ENCODE measurements at regions not wholly inside any gene's neighbourhood (a gene's known extent, or its start where the extent isn't known, plus 50 kb on each side); places are given as distances from the start of the nearest gene placed in this dataset.
"Not testable (repeated sequence)": the region's sequence is repeated elsewhere in the genome, so short reads cannot be mapped to it uniquely, and the experiment has no call there.

DNA sequence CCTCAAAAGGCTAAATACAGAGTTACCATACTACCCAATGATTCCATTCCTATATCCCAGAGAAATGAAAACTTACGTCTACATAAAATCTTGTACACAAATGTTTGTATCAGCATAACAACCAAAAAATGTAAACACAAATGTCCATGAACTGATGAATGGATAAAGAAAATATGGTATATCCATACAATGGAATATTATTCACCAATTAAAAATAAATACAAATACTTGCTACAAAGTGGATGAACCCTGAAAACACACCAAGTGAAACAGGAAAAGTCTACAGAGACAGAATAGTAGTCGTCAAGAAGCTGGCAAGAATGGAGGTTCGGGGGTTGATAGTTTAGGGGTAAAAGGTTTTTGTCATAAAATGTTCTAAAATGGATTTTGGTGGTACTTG lies 54.0 kb upstream of the ANKRD28 start:
- in situ Hi-C loops (cut with HindIII; ENCODE audit: low sequenced_read_pairs): no loop called here

DNA sequence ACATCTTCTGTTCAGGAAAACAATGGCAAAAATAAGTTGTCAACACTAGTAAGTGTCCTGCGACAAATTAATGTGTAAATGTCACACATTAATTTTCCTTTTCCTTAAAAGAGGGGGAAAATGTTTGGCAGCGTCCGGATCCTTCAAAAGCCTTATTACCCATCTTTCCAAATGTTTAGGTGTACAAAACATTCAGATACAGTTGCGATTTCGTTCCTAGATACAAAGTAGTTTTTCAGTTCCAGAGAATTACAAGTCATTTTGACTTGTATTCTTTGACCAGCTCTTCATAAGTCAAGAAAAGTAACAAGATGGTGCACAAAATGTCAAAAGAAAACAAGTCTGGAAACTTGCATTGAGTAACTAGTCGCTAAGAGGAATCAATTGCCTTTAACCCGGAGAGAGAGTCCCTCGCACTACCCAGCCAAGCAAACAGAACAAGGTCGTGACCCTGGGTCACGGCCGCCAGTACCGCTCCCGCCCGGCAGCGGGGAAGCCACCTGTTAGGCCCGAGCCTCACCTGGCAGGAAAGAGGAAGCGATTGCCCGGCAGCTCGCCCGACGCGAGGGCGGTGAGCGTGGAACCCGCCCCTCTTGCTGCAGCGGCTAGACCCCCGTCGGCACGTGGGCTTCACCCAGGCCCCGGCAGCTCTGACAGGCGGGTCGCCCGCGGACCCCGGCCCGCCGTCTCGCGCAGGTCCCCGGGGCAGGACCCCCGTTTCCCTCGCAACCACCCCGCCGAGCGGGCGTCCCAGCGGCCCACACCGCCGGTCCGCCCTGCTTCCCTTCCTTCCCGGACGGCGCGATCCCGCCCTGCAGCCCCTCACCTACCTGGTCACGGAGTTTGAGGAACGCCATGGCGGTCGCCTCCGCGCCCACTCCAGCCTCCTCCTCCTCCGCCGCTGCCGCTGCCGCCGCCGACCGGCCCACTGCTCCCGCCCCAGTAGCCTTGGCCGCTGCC lies 61.0 kb upstream of the ANKRD28 start:
- in situ Hi-C loops (cut with HindIII; ENCODE audit: low sequenced_read_pairs): no loop called here

DNA sequence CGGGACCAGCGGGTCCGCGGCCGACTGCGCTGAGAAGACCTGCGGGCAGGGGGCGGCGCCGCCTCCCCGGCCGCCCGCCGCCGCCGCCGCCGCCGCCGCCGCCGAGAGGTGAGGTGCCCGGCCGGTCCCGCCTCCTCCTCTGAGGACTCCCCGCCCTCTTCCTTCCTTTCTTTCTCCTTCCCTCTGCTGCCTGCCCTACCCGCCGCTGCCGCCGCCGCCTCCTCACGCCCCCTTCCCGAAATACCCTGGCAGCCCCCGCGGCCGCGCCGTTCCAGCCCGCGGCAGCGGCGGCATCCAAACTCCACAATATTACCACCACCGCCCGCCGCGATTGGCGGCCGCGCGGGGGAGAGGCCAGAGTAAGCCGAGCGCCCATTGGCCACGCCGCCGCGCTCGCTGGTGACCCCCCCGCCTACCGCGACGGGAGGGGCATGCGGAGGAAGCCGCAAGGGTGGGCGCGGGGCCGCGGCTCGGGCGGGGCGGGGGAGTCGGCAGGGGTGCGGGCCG lies 61.8 kb upstream of the ANKRD28 start:
- in situ Hi-C loops (cut with HindIII; ENCODE audit: low sequenced_read_pairs): no loop called here

DNA sequence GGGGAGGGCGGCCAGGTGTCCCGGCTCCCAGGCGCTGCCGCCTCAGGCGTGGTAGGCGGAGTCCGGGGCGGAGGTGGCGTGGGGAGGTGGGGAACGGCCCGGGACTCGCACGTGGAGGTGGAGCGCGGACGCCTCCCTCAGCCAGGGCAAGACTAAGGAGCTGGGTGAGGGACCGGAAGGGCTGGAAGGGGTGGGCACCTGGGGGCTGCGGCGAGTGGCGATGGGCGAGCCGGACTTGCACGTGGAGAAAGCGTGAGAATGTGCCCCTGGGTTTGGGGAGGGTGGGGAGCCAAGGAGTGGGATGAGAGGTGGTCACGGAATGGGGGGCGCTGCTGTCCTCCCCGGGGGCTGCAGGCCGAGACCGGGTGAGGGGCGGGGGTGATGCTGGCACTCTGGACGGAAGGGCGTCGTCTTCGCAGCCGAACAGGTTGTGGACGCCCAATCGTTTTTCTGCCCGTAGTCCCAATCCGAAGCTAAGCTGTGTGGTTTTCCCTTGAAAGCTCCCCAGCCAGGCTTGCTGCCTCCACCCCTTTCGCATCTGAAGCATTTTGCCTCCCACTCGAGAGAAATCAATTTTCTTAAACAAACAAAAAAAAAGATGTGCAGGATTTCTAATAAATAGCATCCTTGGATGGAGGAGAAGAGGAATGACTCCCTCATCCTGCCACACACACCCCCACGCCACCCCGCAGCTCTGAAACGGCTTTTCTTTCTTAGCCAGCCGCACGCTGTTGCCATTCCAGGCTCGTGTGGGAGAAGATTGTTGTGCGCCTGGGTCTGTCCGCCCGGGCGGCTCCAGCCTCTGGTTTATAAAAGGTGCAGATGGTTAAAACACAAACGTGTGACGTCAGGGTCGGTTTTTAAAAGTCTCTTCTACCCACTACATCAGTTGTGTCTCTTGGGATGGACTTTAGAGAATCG lies 62.5 kb upstream of the ANKRD28 start:
- in situ Hi-C loops (cut with HindIII; ENCODE audit: low sequenced_read_pairs): no loop called here

DNA sequence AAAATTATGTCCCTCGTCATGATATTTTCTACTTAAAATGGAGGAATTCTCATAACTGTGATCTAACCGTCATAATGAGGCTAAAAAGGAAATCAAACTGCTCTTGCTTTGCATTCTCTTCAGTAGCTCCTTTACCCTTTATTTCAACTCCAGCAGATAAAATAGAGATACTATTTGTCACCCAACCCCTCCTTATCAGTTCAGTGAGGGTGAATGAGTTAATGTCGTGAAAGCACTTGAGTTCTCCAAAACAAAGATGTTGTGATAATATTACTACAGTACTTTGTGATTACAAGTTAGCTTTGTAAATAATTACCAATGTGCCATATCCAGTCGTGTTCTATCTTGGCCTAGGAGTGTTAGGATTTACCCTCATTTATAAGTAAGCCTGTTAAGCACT lies 63.4 kb upstream of the ANKRD28 start:
- in situ Hi-C loops (cut with HindIII; ENCODE audit: low sequenced_read_pairs): no loop called here

DNA sequence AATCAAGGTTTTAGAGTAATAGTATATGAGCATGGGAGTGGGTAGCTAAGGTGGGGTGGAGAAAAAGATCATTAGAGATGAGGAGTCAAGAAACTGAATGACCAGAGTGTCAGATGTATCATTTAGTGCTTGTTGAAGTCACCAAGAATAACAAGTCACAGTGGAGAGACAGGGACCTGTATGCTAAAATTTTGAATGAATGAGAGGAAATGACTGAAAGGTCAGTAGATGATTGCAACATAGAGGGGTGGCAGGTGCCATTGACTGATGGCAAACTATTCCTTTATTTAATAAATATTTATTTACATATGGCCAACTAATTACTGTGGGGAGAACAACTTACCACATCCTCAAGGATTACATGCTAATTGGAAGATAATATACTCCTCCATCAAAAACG lies 75.0 kb upstream of the ANKRD28 start:
- in situ Hi-C loops (cut with HindIII; ENCODE audit: low sequenced_read_pairs): no loop called here

DNA sequence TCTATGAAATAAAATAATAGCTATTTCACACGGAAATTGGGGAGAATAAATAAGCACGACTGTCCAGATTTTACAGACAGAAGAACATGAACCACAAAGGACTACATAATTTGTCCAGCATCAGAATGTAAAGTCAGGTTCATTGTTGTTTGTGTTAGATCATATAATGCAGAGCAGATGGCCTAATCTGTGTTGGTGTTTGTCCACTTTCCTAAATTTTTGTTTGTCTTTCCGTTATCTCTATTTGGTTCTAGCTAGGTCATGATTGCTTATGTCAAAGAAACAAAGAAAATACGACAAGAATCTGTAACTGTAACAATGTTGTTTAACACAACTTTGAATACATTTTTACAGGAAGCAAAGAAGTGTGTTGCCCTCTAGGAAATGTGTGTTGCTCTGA lies 75.6 kb upstream of the ANKRD28 start:
- in situ Hi-C loops (cut with HindIII; ENCODE audit: low sequenced_read_pairs): no loop called here

DNA sequence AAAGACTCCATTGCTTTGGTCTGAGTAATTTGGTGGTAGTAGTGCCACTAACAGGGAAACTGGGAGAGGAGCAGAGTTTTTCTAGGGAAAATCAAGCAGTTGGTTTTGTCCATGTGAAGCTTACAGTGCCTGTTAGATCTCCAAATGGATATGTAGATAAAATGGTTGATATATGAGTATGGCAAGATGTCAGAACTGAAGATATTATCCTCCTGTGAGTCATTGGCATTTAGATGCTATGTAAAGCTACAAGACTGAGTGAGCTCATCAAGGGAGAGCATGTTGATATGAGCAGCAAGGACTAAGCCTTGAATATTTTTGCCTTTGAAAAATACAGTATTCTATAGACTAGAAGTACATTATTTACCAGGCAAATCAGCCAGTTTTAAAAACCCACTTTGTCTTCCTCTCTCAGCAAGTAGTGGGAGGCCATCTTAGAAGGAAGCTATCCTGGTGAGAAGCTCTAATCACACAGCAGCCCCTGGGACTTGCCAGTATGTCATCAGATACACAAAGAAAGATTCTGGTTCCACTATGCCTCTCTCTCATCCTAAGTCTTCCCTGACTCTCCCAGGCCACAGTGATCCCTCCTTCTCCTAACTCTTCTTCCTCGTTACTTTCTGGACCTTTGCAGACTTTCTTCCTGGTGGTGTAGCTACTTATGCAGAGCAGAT lies 77.4 kb upstream of the ANKRD28 start:
- in situ Hi-C loops (cut with HindIII; ENCODE audit: low sequenced_read_pairs): no loop called here

DNA sequence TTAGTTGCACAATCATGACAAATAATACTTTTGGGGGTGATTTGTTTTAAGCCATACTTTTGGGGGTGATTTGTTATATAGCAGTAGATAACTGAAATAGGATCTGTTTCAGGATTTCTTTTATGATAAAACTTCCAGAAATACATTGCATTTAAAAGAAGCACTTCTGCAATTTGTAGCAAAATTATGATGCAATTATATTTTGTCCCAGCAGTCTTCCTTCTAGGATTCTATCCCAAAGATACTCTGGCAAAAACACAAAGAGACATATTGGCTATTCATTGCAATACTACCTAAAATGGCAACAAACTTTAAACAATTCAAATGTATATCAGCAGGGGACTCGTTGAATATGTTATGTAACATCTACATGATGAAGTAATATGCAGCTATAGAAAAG lies 78.9 kb upstream of the ANKRD28 start:
- in situ Hi-C loops (cut with HindIII; ENCODE audit: low sequenced_read_pairs): no loop called here

DNA sequence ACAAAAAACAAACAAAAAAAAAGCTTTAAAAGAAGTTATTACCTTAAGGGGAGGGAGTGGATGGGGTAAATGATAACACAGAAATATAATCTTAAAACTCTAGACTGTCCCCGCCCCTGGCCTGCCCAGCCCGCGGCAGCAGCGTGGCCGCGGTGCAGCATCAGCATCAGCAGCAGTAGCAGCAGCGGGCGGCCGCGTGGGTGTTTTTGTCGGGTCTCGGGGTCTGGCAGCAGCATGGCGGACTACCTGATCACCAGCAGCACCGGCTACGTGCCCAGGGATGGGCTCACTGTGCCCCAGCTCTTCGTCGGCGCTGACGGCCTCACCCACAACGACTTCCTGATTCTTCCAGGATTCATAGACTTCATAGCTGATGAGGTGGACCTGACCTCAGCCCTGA lies 80.0 kb upstream of the ANKRD28 start:
- in situ Hi-C loops (cut with HindIII; ENCODE audit: low sequenced_read_pairs): no loop called here

DNA sequence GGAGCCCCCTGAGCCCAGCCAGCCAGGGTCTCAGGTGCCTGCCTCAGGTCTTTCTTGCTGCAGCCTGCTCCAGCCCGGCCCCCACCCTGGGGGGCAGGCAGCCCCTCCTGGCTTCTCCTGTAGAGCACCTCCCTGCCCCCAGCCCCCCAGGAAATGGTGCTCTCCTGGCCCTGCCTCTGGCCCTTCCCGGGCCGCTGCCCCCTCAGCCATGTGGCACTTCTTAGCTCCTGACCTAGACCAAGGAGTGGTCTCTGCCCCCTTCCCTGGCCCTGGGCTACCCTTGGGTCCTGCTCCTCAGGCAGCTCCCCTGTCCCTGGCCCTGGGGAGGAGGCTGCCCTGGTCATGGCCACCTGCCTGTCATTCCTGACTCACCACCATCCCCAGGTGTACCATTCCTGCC lies 82.0 kb upstream of the ANKRD28 start:
- in situ Hi-C loops (cut with HindIII; ENCODE audit: low sequenced_read_pairs): not testable (repeated sequence)

DNA sequence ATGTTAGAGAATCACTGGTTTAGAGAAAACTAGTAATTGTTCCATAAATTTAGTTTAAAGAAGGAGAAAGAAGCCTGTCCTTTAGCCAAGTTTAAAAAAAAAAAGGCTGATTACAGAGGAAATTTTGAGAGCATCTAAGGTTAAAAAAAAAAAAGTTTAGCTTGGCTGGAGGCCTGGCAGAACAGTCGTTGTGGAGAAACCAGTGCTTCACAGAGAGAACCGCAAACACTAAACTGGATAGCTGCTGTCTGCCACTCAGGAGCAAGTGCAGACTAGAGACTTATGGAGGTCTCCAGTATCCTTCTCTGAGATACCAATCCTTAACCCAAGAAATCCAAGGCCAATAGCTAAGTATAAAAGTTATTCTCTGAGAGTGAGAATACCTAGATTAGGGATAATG lies 84.8 kb upstream of the ANKRD28 start:
- in situ Hi-C loops (cut with HindIII; ENCODE audit: low sequenced_read_pairs): no loop called here

DNA sequence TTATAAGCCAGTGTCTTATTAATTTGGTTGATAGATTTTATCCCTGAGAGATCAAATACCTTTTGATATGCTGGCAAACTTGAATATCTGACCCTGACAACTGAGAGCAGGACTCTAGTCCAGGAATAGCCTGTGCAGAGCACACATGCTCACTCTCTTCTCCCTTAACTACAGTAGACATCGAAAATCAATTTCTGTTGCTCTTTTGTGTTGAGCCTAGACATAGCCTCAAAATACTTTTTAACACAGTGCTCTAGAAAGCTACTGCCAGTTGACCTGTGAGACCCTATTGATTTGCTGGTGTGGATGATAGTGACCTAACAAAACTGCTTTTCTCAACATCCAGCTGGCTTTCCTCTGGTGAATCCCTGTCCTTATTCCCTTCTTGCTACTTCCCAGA lies 86.4 kb upstream of the ANKRD28 start:
- in situ Hi-C loops (cut with HindIII; ENCODE audit: low sequenced_read_pairs): no loop called here

DNA sequence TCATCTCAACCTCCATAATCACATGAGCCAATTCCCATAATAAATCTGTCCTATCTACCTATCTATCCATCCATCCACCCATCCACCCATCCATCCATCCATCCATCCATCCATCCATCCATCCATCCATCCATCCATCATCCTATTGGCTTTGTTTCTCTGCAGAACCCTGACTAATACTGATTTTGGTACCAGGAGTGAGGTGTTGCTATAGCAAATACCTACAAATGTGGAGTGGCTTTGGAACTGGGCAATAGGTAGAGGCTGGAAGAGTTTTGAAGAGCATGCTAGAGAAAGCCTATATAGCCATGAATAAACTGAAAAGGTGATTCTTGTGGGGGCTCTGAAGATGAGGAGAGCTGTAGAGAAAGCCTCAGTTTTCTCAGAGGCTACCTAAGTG lies 88.7 kb upstream of the ANKRD28 start:
- in situ Hi-C loops (cut with HindIII; ENCODE audit: low sequenced_read_pairs): no loop called here

DNA sequence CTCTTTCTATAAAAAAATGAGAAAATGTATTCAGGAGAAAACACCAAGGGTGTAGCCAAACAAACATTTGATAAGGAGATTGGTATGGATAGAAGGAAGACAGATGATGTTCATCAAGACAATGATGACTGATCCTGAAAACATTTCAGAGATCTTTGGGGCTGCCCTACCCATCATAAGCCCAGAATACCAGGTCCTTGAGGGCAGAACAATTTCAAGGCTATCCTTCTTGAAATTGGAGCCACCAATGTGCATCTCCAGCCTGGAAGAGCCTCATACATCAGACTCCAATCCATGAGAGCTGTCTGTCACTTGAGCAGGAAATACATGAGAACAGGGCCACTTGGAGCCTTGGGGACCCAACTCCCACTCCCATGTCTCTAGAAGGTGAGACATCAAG lies 89.5 kb upstream of the ANKRD28 start:
- in situ Hi-C loops (cut with HindIII; ENCODE audit: low sequenced_read_pairs): no loop called here

DNA sequence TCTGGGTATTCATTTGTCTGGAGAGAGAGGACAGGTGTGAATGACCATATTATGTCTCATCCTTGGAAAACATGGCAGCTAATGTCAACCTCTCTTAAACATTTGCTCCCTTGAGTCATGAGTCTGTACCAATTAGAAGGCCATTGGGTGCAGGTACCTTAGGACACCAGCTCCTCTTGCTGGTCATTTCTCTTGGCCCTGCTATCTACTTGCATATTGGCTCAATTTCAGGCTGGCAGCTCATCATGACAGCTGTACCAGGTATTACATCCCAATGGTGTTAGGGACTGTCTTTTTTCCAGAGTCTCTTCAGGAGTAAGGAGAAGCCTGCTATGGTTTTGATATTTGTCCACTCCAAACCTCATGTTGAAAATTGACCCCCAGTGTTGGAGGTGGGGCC lies 92.2 kb upstream of the ANKRD28 start:
- in situ Hi-C loops (cut with HindIII; ENCODE audit: low sequenced_read_pairs): no loop called here

DNA sequence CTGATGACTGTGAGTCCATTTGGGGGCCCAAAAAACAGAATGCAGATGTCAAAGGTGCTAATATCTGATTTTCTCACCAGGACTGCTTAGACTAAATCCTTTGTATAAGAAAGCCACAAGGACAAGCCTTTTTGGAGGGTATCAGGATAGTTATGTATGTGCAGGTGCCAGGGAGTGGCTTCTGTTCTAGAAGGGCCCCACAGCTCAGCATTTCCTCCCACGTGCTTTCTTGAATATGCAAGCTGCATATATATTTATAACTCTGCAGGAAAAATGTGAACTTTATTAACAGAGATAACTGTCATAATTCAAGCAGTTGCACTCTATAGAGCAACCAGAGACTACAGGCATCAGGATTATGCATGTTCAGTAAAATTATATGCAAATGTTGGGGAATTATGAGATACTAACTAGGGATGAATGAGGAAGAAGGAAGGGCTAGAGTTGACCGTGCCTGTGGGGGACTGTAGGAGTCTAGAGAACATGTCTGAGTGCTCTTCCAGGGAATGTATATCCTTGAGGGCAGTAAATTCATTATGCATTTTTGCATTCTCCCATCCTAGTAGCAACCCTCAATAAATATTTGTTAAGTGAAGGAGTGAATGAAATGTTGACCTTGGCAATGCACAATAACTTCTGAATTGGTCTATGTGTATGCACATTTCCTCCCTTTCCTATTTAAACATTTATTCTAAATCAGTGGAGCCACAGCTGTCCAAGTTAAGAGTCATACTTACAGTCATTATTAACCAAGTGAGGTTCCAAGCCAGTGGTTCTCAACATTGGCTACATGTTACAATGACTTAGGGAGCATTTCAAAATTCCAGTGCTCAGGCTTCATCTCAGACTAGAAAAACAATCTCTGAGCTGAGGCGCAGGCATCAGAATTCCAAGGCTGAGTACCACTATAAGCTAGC lies 94.8 kb upstream of the ANKRD28 start:
- in situ Hi-C loops (cut with HindIII; ENCODE audit: low sequenced_read_pairs): no loop called here

DNA sequence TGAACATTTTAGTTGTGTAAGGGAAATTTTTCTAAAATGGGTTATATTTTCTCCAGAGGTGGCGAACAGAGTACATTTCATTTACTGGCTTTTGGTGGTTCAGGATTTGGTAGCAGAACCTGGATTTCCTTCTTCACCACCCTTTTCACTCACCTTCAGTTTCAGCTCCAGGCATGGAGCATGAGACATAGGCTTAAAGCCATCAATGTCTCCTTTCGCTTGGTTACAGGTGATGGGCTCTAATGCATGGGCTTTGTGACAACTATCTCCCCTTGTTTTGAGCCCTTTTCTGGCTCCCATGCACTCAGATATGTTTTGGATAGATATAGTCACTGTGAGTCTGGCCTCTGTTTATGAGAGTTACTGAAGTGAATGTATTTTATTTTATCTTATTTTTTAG lies 96.6 kb upstream of the ANKRD28 start:
- in situ Hi-C loops (cut with HindIII; ENCODE audit: low sequenced_read_pairs): no loop called here

DNA sequence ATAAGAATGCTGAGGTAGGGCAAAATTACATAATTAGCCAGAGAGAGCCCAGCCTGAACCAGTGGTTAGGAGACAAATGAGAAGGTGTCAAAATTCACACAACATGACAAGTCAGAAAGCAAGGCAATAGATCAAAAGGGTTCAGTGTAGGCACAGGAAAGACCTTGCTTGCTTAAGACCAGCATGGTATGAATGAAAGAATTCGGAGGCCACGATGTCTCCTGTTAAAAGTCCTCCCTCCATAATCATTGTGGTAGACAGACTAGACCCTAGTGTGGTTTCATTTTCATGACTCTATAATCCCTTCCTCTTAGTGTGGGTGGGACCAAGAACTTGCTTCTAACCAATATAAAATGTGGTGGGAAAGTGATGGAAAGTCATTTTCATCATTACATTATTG lies 98.7 kb upstream of the ANKRD28 start:
- in situ Hi-C loops (cut with HindIII; ENCODE audit: low sequenced_read_pairs): no loop called here

DNA sequence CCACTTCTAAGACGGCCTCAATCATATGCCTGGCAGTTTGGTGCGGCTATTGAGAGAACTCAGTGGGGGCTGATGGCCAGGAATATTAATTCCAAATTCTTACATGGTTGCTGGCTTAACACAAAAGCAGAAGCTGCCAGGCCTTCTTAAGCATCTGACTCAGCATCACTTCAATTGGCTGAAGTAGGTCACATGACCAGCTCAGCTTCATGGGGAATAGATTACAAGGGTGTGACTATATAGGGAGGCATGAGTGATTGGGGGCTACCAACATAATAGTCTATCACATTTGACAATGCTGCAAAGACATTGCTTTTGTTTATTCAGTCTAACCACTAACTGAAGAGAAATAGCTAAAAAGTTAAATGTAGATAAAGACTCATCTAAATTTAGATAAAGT lies 101.6 kb upstream of the ANKRD28 start:
- in situ Hi-C loops (cut with HindIII; ENCODE audit: low sequenced_read_pairs): no loop called here
